DMS153 treated with DMSO at 0.1 percent for 48 hours (cell line): ENCODE measurements at regions not wholly inside any gene's neighbourhood (a gene's known extent, or its start where the extent isn't known, plus 50 kb on each side); places are given as distances from the start of the nearest gene placed in this dataset.

Experiments used
- DNase-seq: peaks from one replicate; lab custom pipeline; 2025; ENCODE audit not compliant: unreplicated experiment; lab: John Stamatoyannopoulos, UW

- no peak for DNase-seq
Measured at GRCh38 chr20:60653111-60653845, 598.8 kb upstream of the CDH4 start.

GRCh38 chr20:60658681-60659080 is 593.4 kb upstream of the CDH4 start:
- no peak for DNase-seq

GRCh38 chr20:60659240-60659639 is 592.8 kb upstream of the CDH4 start:
- DNase-seq = no peak

- no peak for DNase-seq
Measured at GRCh38 chr20:60662307-60662706, 589.8 kb upstream of the CDH4 start.

DNA sequence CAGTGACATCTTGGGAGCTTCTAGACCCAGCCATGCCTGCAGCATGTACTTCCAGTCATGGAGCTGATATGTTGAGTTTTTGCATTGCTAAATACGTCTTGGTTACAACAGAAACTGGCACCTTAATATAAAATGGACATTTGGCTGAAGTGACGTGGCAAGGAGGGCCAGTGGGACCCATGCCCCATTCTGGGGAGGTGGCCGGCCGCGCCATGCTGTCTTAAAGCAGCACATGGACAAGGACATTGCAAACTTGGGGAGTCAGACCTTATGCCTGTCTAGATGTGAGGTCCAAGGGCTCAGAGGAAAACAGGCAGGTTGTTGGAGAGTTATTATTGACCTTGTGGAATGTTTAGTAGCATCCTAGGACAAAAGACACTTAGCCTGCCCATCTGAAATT is 588.0 kb upstream of the CDH4 start:
- DNase-seq = no peak

- no peak for DNase-seq
Measured at GRCh38 chr20:60667641-60668040, 584.4 kb upstream of the CDH4 start.

DNA sequence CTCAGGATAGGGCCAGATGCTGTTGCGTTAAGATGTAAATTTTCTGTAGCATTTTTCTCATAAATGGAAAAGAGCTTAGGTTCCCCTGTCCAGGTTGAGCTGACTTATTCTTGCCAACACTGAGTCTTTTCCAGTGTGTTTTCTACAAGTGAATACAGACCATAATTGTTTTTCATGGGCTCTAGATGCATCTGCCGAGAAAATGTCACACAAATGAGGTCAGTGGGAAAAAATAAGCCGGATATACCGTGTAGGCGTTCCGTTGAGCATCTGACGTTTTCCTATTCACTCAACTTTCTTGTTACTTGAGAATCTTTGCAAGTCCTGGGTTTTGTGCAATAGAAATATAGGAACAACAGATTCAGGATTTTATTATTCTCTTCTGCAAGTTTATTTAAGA is 582.9 kb upstream of the CDH4 start:
- DNase-seq = no peak

DNA sequence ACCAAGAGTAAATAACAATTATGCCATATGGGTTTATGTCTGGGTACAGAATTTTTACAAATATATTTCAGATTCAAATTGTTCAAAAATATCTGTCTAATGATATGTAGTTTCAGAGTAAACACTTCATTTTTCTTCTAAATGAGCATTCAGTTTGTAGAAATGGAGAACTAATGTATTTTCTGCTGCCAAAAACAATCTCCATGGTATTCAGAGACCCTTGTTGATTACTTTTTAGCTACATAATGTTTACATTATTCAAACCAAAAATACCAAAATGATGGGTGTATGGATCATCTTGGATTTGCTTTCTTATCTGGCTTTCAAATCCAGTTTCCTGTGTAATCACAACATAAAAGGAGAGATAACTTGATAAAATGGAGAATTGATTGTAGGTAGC is 576.0 kb upstream of the CDH4 start:
- no peak for DNase-seq

GRCh38 chr20:60677819-60678218 is 574.2 kb upstream of the CDH4 start:
- DNase-seq = no peak

DNA sequence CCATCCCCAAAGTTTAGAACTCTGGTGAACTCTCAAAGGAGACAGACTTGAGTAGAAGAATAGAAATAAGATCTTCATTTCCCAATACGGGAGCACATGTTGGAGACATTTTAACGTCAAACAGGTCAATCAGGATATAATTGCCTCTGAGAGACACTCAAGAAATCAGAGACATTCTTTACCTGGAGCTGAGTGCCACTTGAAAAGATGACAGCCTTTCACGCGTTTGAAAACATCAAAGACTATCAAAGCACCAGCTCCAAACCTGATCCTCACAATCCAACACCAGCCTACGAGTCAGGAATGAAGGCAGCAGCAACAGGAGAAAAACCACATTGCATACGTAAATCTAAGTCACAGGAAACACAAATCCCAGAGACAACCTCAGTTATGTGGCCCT is 571.5 kb upstream of the CDH4 start:
- DNase-seq = no peak

- DNase-seq = no peak
Measured at GRCh38 chr20:60687213-60687612, 564.8 kb upstream of the CDH4 start.

- DNase-seq = no peak
Measured at GRCh38 chr20:60690771-60691170, 561.3 kb upstream of the CDH4 start.

DNA sequence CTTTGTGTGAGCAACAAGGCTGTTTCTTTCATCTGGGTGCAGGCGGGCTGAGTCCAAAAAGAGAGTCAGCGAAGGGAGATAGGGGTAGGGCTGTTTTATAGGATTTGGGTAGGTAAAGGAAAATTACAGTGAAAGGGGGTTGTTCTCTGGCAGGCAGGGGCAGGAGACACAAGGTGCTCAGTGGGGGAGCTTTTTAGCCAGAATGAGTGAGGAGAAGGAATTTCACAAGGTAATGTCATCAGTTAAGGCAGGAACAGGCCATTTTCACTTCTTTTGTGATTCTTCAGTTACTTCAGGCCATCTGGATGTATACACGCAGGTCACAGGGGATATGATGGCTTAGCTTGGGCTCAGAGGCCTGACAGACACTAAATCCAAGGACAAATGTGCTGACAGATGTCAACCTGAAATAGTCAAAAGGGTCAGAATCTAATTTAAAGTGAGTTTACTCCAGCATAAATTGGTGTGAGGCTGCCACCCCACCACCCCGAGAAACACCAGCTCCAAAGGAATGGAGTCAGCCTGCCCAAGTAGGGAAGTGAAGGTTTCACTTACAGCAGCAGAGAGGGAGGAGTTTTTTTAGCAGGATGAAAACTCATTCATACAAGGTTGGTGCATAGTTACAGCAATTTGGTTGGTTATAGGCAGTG is 560.0 kb upstream of the CDH4 start:
- no peak for DNase-seq

GRCh38 chr20:60693496-60694133 is 558.4 kb upstream of the CDH4 start:
- no peak for DNase-seq

DNA sequence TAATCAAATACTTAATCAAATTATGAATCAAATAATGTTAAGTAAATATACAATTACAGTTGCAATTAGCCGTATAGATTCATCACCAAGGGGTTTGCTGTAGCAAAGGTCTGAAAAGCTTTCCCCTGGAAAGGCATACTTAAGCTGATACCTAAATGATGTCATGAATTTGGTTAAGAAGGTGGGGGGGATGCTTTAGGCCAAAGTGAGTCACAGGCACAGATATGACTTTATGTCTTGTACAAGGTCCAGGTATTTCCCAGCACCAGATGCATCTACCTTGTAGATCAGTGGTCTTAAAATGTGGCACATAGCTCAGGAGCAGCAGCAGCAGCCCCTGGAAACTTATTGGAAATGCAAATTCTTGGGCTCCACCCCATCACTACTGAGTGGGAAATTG is 557.3 kb upstream of the CDH4 start:
- no peak for DNase-seq

DNA sequence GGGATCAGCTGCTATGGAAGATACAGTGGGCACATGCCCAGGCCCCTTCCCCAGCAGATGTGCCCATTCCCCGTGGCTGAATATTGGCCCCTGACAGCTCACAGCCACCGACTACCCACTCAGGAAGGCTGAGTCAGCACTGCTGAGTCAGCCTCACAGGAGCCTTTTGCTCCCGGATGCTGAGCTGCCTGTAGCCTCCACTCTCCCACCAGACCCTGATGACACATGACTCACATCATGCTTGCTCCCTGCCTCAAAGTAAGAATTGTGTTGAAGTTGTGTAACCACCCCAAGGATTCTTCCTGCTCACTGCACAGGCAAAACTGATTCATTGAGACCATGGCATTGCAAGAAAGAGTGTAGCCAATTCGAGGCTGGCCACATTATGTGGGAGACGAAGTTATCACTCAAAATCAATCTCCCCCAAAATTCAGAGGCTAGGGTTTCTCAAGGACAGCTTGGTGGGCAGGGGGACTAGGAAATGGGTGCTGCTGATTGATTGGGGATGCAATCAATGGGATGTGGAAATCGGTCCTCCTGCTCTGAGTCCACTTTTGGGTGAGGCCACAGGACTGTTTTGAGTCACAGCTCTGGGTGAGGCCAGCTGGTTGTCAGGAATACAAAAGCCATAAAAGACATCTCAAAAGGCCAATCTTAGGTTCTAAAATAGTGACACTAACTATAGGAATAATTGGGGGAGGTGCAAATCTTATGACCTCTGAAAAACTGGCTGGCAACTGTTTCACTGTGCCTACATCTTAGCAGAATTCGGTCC is 556.6 kb upstream of the CDH4 start:
- DNase-seq = no peak

DNA sequence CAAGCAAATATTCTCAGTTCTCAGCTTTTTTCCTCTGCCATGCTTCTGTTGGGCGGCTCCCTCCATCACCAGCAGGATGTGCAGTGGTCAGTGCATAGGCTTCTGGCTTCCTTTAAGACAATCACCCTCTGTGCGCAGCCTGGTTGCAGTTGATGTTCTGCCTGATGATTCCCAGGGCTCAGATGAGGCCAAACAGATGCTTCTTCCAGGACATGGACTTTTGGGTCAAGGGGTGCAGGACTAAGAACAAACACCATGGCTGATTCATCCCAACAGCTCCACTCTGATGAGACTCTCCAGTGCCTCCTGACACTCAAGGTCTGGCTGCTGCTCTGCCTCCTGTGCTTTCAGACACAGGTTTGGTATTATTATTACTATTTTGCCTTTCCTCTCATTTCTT is 554.8 kb upstream of the CDH4 start:
- DNase-seq = no peak

DNA sequence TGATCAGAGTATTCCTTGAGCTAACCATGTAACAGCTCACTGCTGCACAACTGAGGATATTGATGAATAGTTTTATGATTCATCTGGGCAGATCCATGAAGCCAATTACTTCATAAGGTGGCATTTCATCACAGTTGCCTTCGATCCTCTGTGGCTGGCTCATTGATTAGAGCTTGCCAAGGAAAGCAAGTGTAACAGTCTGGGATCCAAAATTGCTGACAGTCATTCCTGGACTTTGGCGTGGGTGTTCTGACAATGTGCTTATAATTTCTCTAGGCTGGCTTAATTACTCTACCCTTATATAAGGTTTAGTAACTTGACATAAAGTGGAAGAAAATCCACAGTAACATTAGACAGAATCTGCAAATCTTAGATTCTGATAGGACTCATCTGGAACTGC is 551.3 kb upstream of the CDH4 start:
- DNase-seq = no peak

GRCh38 chr20:60704147-60704546 is 547.9 kb upstream of the CDH4 start:
- no peak for DNase-seq

GRCh38 chr20:60713396-60713795 is 538.7 kb upstream of the CDH4 start:
- no peak for DNase-seq

- no peak for DNase-seq
Measured at GRCh38 chr20:60715172-60715571, 536.9 kb upstream of the CDH4 start.
